Esophagus muscularis mucosa (tissue), 3 donors: ENCODE measurements at regions not wholly inside any gene's neighbourhood (a gene's known extent, or its start where the extent isn't known, plus 50 kb on each side); places are given as distances from the start of the nearest gene placed in this dataset.

ENCODE experiments used
- POLR2A ChIP-seq: fragments of 450-650 bp; IDR thresholded peaks from one replicate; pipeline ENCODE4 v1.6.1; 2017; ENCODE audit warnings: antibody characterized with exemption, moderate library complexity, mild to moderate bottlenecking, low read depth
- POLR2AphosphoS5 ChIP-seq, 2 donors: sonication (generic); formaldehyde crosslinking; IDR thresholded peaks; one replicate each; pipeline ENCODE4 v1.6.1; 2017; ENCODE audit warnings: antibody characterized with exemption in 2 of 2
- TF ChIP-seq, protein P1 (sequence below), 3 experiments: fragments of 200-600 bp in 2 of 3; fragments of 450-650 bp in 1 of 3; sonication (generic) in 2 of 3; IDR thresholded peaks; one replicate each; pipeline ENCODE4 v1.5.1; 2017 to 2019; ENCODE audit warnings: antibody characterized with exemption in 3 of 3, mild to moderate bottlenecking in 2 of 3, moderate library complexity in 1 of 3

DNA sequence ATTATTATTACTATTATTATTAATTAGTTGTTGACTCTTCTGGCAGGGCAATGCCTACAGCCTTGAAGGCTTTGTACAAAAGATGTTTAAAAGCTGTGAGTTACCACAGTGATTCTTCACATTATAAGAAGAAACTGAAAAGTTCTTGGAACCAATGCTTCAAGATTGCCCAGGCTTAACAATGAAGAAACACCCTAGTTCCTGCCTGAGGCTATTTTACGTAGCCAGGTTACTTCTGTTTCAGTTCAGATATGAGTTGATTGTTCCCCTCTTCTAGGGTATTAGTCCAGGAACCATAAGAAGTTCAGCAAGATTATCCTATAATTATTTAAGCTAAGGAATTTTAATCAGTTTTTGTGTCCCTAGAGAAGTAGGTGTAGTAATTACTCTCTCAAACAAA is 154.6 kb upstream of the CDH12 start:
- TF ChIP-seq, protein P1, sequence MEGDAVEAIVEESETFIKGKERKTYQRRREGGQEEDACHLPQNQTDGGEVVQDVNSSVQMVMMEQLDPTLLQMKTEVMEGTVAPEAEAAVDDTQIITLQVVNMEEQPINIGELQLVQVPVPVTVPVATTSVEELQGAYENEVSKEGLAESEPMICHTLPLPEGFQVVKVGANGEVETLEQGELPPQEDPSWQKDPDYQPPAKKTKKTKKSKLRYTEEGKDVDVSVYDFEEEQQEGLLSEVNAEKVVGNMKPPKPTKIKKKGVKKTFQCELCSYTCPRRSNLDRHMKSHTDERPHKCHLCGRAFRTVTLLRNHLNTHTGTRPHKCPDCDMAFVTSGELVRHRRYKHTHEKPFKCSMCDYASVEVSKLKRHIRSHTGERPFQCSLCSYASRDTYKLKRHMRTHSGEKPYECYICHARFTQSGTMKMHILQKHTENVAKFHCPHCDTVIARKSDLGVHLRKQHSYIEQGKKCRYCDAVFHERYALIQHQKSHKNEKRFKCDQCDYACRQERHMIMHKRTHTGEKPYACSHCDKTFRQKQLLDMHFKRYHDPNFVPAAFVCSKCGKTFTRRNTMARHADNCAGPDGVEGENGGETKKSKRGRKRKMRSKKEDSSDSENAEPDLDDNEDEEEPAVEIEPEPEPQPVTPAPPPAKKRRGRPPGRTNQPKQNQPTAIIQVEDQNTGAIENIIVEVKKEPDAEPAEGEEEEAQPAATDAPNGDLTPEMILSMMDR (IDR thresholded peaks at IDR 0.05): no peak
- TF ChIP-seq POLR2A (no peak), POLR2AphosphoS5 (IDR thresholded peaks at IDR 0.05) (no peak)
